Right lobe of liver (tissue), 4 donors: ENCODE measurements at regions not wholly inside any gene's neighbourhood (a gene's known extent, or its start where the extent isn't known, plus 50 kb on each side); places are given as distances from the start of the nearest gene placed in this dataset.

Experiments
- CTCF ChIP-seq, 4 donors: fragments of 200-600 bp in 3 of 4; fragments of 450-650 bp in 1 of 4; IDR thresholded peaks; one replicate each; pipeline versions ENCODE4 v1.5.1 to v1.8.0; 2016 to 2022; ENCODE audit warnings: antibody characterized with exemption in 4 of 4, mild to moderate bottlenecking in 2 of 4
- POLR2A ChIP-seq: fragments of 450-650 bp; IDR thresholded peaks from one replicate; pipeline ENCODE4 v1.6.1; 2017; ENCODE audit warnings: antibody characterized with exemption, mild to moderate bottlenecking
- donor health status: DM: no; HTN: no; CAD: no.
- donor health status: DM: no; HTN: no; CAD: no.
- donor health status: DM: no; HTN: yes; CAD: no.

- no peak for TF ChIP-seq CTCF (IDR thresholded peaks at IDR 0.05)
- no peak for TF ChIP-seq POLR2A
These were observed 135.9 kb upstream of the CHRM3 start for GRCh38 chr1:239250353-239251035.
